Right lobe of liver (tissue), 4 donors: ENCODE measurements at regions not wholly inside any gene's neighbourhood (a gene's known extent, or its start where the extent isn't known, plus 50 kb on each side); places are given as distances from the start of the nearest gene placed in this dataset.

Source experiments
- POLR2A ChIP-seq: fragments of 450-650 bp; IDR thresholded peaks from one replicate; pipeline ENCODE4 v1.6.1; 2017; ENCODE audit warnings: antibody characterized with exemption, mild to moderate bottlenecking
- TF ChIP-seq, protein P1 (sequence below), 4 donors: fragments of 200-600 bp in 3 of 4; fragments of 450-650 bp in 1 of 4; IDR thresholded peaks; one replicate each; pipeline versions ENCODE4 v1.5.1 to v1.8.0; 2016 to 2022; ENCODE audit warnings: antibody characterized with exemption in 4 of 4, mild to moderate bottlenecking in 2 of 4
- donor health status: DM: no; HTN: no; CAD: no.
- donor health status: DM: no; HTN: no; CAD: no.
- donor health status: DM: no; HTN: yes; CAD: no.

DNA sequence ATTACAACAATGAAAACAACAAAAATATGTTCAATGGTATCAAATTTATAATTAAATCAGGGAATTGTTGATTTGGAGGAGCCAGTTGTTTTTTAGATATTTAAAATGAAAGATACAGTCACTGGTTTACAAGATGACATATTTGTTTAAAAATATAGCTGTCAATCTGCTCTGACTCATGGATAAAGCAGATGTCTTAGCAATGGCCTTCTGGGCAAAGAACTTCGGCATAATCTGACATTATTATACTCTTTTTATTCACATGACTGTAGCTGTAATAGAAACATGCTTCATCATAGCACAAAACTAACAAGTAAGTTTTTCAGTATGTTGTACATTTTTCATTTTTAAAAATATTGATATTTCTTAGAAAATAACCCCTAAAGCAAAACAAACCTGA lies 267.4 kb downstream of the CENPW start:
- TF ChIP-seq, protein P1, sequence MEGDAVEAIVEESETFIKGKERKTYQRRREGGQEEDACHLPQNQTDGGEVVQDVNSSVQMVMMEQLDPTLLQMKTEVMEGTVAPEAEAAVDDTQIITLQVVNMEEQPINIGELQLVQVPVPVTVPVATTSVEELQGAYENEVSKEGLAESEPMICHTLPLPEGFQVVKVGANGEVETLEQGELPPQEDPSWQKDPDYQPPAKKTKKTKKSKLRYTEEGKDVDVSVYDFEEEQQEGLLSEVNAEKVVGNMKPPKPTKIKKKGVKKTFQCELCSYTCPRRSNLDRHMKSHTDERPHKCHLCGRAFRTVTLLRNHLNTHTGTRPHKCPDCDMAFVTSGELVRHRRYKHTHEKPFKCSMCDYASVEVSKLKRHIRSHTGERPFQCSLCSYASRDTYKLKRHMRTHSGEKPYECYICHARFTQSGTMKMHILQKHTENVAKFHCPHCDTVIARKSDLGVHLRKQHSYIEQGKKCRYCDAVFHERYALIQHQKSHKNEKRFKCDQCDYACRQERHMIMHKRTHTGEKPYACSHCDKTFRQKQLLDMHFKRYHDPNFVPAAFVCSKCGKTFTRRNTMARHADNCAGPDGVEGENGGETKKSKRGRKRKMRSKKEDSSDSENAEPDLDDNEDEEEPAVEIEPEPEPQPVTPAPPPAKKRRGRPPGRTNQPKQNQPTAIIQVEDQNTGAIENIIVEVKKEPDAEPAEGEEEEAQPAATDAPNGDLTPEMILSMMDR (IDR thresholded peaks at IDR 0.05) = no peak
- TF ChIP-seq POLR2A = no peak
